HL-60 (cell line): ENCODE measurements at regions not wholly inside any gene's neighbourhood (a gene's known extent, or its start where the extent isn't known, plus 50 kb on each side); places are given as distances from the start of the nearest gene placed in this dataset.

Source experiments
- DNase-seq, 2 experiments: peaks; one replicate each; pipeline ENCODE4 v3.0.0-alpha.2; 2010 to 2020; ENCODE audit warnings: low read depth in 1 of 2, low spot score in 1 of 2
- H3K27ac ChIP-seq: fragments of 250-450 bp; sonication (Bioruptor Pico); replicated peaks from 2 replicates; pipeline ENCODE4 v1.5.1; 2020; ENCODE audit warnings: mild to moderate bottlenecking, moderate library complexity
- H3K27me3 ChIP-seq: fragments of 250-450 bp; sonication (Bioruptor Pico); 2 replicates; pipeline ENCODE4 v1.5.1; 2021; ENCODE audit warnings: mild to moderate bottlenecking, moderate library complexity; ENCODE audit not compliant: insufficient read depth, poor library complexity, severe bottlenecking
- H3K4me3 ChIP-seq: replicated peaks from 2 replicates; pipeline ENCODE4 v1.5.1; 2011; ENCODE audit warnings: mild to moderate bottlenecking, control low read depth, low read length; ENCODE audit not compliant: insufficient read depth
- GABPA ChIP-seq: IDR thresholded peaks from 2 replicates; pipeline ENCODE4 v1.6.1; 2012; ENCODE audit warnings: low read depth
- POLR2AphosphoS5 ChIP-seq: IDR thresholded peaks from 2 replicates; pipeline ENCODE4 v1.6.1; 2012; ENCODE audit warnings: low read depth
- SPI1 ChIP-seq: IDR thresholded peaks from 2 replicates; pipeline ENCODE4 v1.6.1; 2012; ENCODE audit warnings: low read depth, mild to moderate bottlenecking, borderline replicate concordance
- TF ChIP-seq, protein P1 (sequence below): IDR thresholded peaks from one replicate; pipeline ENCODE4 v1.5.1; 2011; ENCODE audit warnings: low read length, control low read depth, inconsistent platforms; ENCODE audit not compliant: insufficient read depth
- TF ChIP-seq, protein P2 (sequence below): IDR thresholded peaks from 2 replicates; pipeline ENCODE4 v1.6.1; 2012; ENCODE audit warnings: low read depth; ENCODE audit not compliant: insufficient replicate concordance

- Histone ChIP-seq H3K27me3 (peaks cover 26% of the 10 kb centered on the region), H3K4me3 (no peak overlapping the region), H3K27ac (no peak overlapping the region)
- TF ChIP-seq GABPA (no peak), SPI1 (no peak), POLR2AphosphoS5 (no peak)
- TF ChIP-seq, protein P1, sequence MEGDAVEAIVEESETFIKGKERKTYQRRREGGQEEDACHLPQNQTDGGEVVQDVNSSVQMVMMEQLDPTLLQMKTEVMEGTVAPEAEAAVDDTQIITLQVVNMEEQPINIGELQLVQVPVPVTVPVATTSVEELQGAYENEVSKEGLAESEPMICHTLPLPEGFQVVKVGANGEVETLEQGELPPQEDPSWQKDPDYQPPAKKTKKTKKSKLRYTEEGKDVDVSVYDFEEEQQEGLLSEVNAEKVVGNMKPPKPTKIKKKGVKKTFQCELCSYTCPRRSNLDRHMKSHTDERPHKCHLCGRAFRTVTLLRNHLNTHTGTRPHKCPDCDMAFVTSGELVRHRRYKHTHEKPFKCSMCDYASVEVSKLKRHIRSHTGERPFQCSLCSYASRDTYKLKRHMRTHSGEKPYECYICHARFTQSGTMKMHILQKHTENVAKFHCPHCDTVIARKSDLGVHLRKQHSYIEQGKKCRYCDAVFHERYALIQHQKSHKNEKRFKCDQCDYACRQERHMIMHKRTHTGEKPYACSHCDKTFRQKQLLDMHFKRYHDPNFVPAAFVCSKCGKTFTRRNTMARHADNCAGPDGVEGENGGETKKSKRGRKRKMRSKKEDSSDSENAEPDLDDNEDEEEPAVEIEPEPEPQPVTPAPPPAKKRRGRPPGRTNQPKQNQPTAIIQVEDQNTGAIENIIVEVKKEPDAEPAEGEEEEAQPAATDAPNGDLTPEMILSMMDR: no peak
- TF ChIP-seq, protein P2, sequence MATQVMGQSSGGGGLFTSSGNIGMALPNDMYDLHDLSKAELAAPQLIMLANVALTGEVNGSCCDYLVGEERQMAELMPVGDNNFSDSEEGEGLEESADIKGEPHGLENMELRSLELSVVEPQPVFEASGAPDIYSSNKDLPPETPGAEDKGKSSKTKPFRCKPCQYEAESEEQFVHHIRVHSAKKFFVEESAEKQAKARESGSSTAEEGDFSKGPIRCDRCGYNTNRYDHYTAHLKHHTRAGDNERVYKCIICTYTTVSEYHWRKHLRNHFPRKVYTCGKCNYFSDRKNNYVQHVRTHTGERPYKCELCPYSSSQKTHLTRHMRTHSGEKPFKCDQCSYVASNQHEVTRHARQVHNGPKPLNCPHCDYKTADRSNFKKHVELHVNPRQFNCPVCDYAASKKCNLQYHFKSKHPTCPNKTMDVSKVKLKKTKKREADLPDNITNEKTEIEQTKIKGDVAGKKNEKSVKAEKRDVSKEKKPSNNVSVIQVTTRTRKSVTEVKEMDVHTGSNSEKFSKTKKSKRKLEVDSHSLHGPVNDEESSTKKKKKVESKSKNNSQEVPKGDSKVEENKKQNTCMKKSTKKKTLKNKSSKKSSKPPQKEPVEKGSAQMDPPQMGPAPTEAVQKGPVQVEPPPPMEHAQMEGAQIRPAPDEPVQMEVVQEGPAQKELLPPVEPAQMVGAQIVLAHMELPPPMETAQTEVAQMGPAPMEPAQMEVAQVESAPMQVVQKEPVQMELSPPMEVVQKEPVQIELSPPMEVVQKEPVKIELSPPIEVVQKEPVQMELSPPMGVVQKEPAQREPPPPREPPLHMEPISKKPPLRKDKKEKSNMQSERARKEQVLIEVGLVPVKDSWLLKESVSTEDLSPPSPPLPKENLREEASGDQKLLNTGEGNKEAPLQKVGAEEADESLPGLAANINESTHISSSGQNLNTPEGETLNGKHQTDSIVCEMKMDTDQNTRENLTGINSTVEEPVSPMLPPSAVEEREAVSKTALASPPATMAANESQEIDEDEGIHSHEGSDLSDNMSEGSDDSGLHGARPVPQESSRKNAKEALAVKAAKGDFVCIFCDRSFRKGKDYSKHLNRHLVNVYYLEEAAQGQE: no peak
- no peak for DNase-seq
Observed at GRCh38 chr9:89937051-89937450, 332.2 kb downstream of the GADD45G start.

DNA sequence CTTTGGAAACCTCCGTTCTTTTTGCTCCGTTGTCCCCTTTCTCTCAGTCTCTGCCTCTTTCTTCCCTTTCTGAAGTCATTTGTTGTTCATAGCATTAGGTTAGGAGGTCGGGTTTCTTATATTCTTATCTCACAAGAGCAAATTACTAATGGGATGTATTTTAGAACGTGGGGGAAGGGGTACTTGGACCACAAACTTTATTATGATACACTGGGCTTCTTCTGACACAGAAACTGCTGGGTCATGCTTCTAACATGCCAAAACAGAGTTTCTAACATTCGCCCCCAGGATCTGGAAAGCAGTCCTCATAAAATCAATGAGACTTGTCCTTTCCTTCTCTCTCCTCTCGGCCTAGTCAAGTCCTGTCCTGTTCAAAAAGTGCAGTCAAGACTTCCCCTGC lies 334.4 kb downstream of the GADD45G start:
- no peak for DNase-seq
- Histone ChIP-seq H3K4me3 (no peak overlapping the region), H3K27ac (no peak overlapping the region), H3K27me3 (peaks cover 21% of the 10 kb centered on the region)
- TF ChIP-seq, protein P2: no peak
- no peak for TF ChIP-seq POLR2AphosphoS5
- TF ChIP-seq SPI1: no peak
- TF ChIP-seq GABPA: no peak
- TF ChIP-seq, protein P1: no peak

DNA sequence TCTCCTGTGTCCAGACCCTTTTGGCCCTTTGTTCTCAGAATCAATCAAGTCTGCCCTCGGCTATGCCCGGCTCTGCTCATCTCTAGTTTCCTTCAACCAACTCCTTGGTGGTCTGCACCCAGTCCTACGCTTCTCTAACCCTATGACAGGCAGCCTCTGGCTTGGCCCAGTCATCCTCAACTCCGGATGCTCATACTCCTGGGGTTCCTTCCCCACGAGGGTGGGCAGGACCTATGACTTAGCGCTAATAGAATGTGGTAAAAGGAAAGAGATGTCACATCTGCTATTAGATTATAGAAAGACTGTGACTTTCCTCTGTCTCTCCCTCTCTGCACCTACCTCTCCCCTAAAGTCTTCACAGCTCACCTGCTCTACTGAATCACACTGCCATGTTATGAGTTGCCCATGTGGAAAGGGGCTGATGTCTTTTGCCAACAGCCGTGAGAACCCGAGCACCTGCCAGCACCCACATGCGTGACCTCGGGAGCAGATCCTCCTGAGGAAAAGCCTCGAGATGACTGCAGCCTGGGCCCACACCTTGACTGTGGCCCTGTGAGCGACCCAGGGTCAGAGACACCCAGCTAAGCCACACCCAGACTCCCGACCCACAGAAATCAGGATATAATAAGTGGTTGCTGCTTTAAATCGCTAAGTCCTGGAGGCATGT lies 334.9 kb downstream of the GADD45G start:
- H3K27ac ChIP-seq: no peak overlapping the region
- H3K4me3 ChIP-seq: no peak overlapping the region
- TF ChIP-seq POLR2AphosphoS5: no peak
- DNase-seq: no peak
- H3K27me3 ChIP-seq: peaks cover 21% of the 10 kb centered on the region

DNA sequence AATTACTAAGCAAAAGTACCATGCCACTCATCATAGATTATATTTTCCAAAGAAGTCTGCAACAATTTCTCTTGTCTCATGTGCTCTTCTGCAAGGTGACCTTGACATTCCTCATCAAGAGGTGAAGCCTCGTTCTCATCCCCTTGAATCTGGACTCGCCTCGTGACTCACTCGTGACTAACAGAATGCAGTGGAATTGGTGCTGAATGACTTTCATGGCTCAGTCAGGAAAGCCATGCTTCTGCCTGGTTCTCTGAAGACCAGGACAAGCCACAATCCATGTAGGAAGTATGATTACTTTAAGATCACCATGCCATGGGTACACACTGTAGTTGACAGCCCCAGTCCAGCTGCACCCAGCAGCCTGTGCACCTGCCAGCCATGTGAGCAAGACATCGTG lies 335.8 kb downstream of the GADD45G start:
- TF ChIP-seq SPI1 (no peak), POLR2AphosphoS5 (no peak), GABPA (no peak)
- TF ChIP-seq, protein P2: no peak
- TF ChIP-seq, protein P1: no peak
- DNase-seq: no peak
- Histone ChIP-seq H3K27ac (no peak overlapping the region), H3K27me3 (peaks cover 21% of the 10 kb centered on the region), H3K4me3 (no peak overlapping the region)
